ENCODE measurements at regions not wholly inside any gene's neighbourhood (a gene's known extent, or its start where the extent isn't known, plus 50 kb on each side); places are given as distances from the start of the nearest gene placed in this dataset.
"Not testable (repeated sequence)": the region's sequence is repeated elsewhere in the genome, so short reads cannot be mapped to it uniquely, and the experiment has no call there.

- Mint-ChIP-seq H3K27me3 (ENCODE audit: low read depth, poor library complexity) (peaks cover 8% of the 10 kb centered on the region), H3K9me3 (peaks cover 14% of the 10 kb centered on the region), H3K4me3 (no peak overlapping the region), H3K27ac (no peak overlapping the region), H3K4me1 (peaks cover 4% of the 10 kb centered on the region), H3K36me3 (ENCODE audit: low read depth) (no peaks in the 10 kb centered on the region)
- TF ChIP-seq CTCF (IDR thresholded peaks at IDR 0.05) = no peak
- DNase-seq = no peak
Observed at GRCh38 chr6:72466971-72467566, 154.8 kb upstream of the KCNQ5 start.

- not testable (repeated sequence) for H3K36me3 Mint-ChIP-seq (ENCODE audit: low read depth); DNase-seq; H3K27me3 Mint-ChIP-seq (ENCODE audit: low read depth, poor library complexity); H3K27ac Mint-ChIP-seq; H3K4me1 Mint-ChIP-seq; H3K4me3 Mint-ChIP-seq
- H3K9me3 Mint-ChIP-seq = peaks cover 15% of the 10 kb centered on the region
Observed at GRCh38 chr6:72469406-72469983, 152.4 kb upstream of the KCNQ5 start.

- peaks cover 4% of the 10 kb centered on the region for H3K27me3 Mint-ChIP-seq (ENCODE audit: low read depth, poor library complexity)
- H3K9me3 Mint-ChIP-seq = peaks cover 8% of the 10 kb centered on the region
- H3K36me3 Mint-ChIP-seq (ENCODE audit: low read depth) = no peaks in the 10 kb centered on the region
- H3K27ac Mint-ChIP-seq = no peak overlapping the region
- H3K4me1 Mint-ChIP-seq = peaks cover 9% of the 10 kb centered on the region
- TF ChIP-seq CTCF (IDR thresholded peaks at IDR 0.05) = no peak
- DNase-seq = no peak
- no peak overlapping the region for H3K4me3 Mint-ChIP-seq
Observed at GRCh38 chr6:72476051-72476450, 145.8 kb upstream of the KCNQ5 start.

- Mint-ChIP-seq H3K27me3 (ENCODE audit: low read depth, poor library complexity) (no peaks in the 10 kb centered on the region), H3K4me3 (no peak overlapping the region), H3K4me1 (peaks cover 9% of the 10 kb centered on the region), H3K9me3 (peaks cover 3% of the 10 kb centered on the region), H3K27ac (no peak overlapping the region), H3K36me3 (ENCODE audit: low read depth) (no peaks in the 10 kb centered on the region)
- TF ChIP-seq CTCF (IDR thresholded peaks at IDR 0.05) = no peak
- DNase-seq = no peak
Observed at GRCh38 chr6:72476646-72477045, 145.2 kb upstream of the KCNQ5 start.

GRCh38 chr6:72495441-72495840 lies 126.4 kb upstream of the KCNQ5 start:
- DNase-seq = no peak
- peaks cover 3% of the 10 kb centered on the region for H3K9me3 Mint-ChIP-seq
- H3K4me1 Mint-ChIP-seq = no peaks in the 10 kb centered on the region
- no peak overlapping the region for H3K4me3 Mint-ChIP-seq
- H3K27ac Mint-ChIP-seq = no peak overlapping the region
- H3K36me3 Mint-ChIP-seq (ENCODE audit: low read depth) = no peaks in the 10 kb centered on the region
- no peaks in the 10 kb centered on the region for H3K27me3 Mint-ChIP-seq (ENCODE audit: low read depth, poor library complexity)
- no peak for TF ChIP-seq CTCF (IDR thresholded peaks at IDR 0.05)

- Mint-ChIP-seq H3K4me1 (no peaks in the 10 kb centered on the region), H3K4me3 (no peak overlapping the region), H3K27ac (no peak overlapping the region), H3K9me3 (peaks cover 3% of the 10 kb centered on the region), H3K27me3 (ENCODE audit: low read depth, poor library complexity) (no peaks in the 10 kb centered on the region), H3K36me3 (ENCODE audit: low read depth) (no peaks in the 10 kb centered on the region)
- DNase-seq = no peak
- no peak for TF ChIP-seq CTCF (IDR thresholded peaks at IDR 0.05)
Observed at GRCh38 chr6:72497186-72497585, 124.7 kb upstream of the KCNQ5 start.

Measured in nephron progenitor cell (in vitro differentiated cells).